ENCODE measurements at regions not wholly inside any gene's neighbourhood (a gene's known extent, or its start where the extent isn't known, plus 50 kb on each side); places are given as distances from the start of the nearest gene placed in this dataset.

GRCh38 chr6:43861212-43861894, 91.3 kb downstream of the VEGFA start:
- intact Hi-C loops (cut with DNase I; ENCODE audit: low total_unique reads) = no loop called here
- 83 to 89% (median 88%) methylated on average over 14 of the region's 14 CpGs for WGBS, 5 donors

GRCh38 chr6:43860285-43860684, 90.3 kb downstream of the VEGFA start:
- no peaks in the 10 kb centered on the region for H3K36me3 ChIP-seq
- WGBS, 5 donors = 54 to 83% (median 59%) methylated on average over 7 of the region's 7 CpGs
- intact Hi-C loops (cut with DNase I; ENCODE audit: low total_unique reads) = no loop called here
- peak in 1 of 2 donors; percentile 61 for DNase-seq
- peaks cover 0 to 13% (median 3%) of the 10 kb centered on the region in 4 donors for H3K4me1 ChIP-seq
- peaks cover 0 to 16% (median 0%) of the 10 kb centered on the region in 3 donors for H3K27me3 ChIP-seq
- TF ChIP-seq POLR2A (IDR thresholded peaks at IDR 0.05) (no peak), POLR2AphosphoS5 (IDR thresholded peaks at IDR 0.05) (no peak), EP300 (IDR thresholded peaks at IDR 0.05) (no peak), CTCF (IDR thresholded peaks at IDR 0.05) (no peak)
- no peaks in the 10 kb centered on the region for H3K9me3 ChIP-seq
- H3K4me3 ChIP-seq = no peak overlapping the region
- no peak overlapping the region for H3K27ac ChIP-seq

More at GRCh38 chr6:43861212-43861894, 91.3 kb downstream of the VEGFA start:
- Histone ChIP-seq H3K27ac (no peak overlapping the region), H3K4me3 (no peak overlapping the region), H3K27me3 (peaks cover 0 to 19% (median 0%) of the 10 kb centered on the region in 3 donors), H3K36me3 (no peaks in the 10 kb centered on the region), H3K9me3 (no peaks in the 10 kb centered on the region), H3K4me1 (peaks cover 0 to 3% (median 0%) of the 10 kb centered on the region in 4 donors)
- DNase-seq = no peak
- TF ChIP-seq CTCF (IDR thresholded peaks at IDR 0.05) = no peak
- no peak for TF ChIP-seq POLR2AphosphoS5 (IDR thresholded peaks at IDR 0.05)
- TF ChIP-seq POLR2A (IDR thresholded peaks at IDR 0.05) = no peak
- no peak for TF ChIP-seq EP300 (IDR thresholded peaks at IDR 0.05)

GRCh38 chr6:43859213-43859612, 89.2 kb downstream of the VEGFA start:
- Histone ChIP-seq H3K9me3 (no peaks in the 10 kb centered on the region), H3K27ac (no peak overlapping the region), H3K4me3 (no peak overlapping the region), H3K36me3 (no peaks in the 10 kb centered on the region), H3K4me1 (peaks cover 0 to 13% (median 3%) of the 10 kb centered on the region in 4 donors), H3K27me3 (peaks cover 0 to 7% (median 0%) of the 10 kb centered on the region in 3 donors)
- 95 to 99% (median 97%) methylated on average over 9 of the region's 9 CpGs for WGBS, 5 donors
- DNase-seq = no peak
- no peak for TF ChIP-seq POLR2A (IDR thresholded peaks at IDR 0.05)
- TF ChIP-seq POLR2AphosphoS5 (IDR thresholded peaks at IDR 0.05) = no peak
- TF ChIP-seq EP300 (IDR thresholded peaks at IDR 0.05) = no peak
- TF ChIP-seq CTCF (IDR thresholded peaks at IDR 0.05) = no peak
- intact Hi-C loops (cut with DNase I; ENCODE audit: low total_unique reads) = no loop called here

GRCh38 chr6:43858161-43859153, 88.4 kb downstream of the VEGFA start:
- H3K4me1 ChIP-seq = peaks cover 0 to 13% (median 3%) of the 10 kb centered on the region in 4 donors
- no peaks in the 10 kb centered on the region for H3K9me3 ChIP-seq
- H3K4me3 ChIP-seq = no peak overlapping the region
- H3K36me3 ChIP-seq = no peaks in the 10 kb centered on the region
- no peaks in the 10 kb centered on the region for H3K27me3 ChIP-seq
- TF ChIP-seq POLR2AphosphoS5 (IDR thresholded peaks at IDR 0.05) (no peak), EP300 (IDR thresholded peaks at IDR 0.05) (no peak), CTCF (IDR thresholded peaks at IDR 0.05) (no peak), POLR2A (IDR thresholded peaks at IDR 0.05) (no peak)
- intact Hi-C loops (cut with DNase I; ENCODE audit: low total_unique reads) = no loop called here
- H3K27ac ChIP-seq = no peak overlapping the region
- 87 to 93% (median 88%) methylated on average over 10 to 11 of the region's 11 CpGs for WGBS, 5 donors
- no peak for DNase-seq
